HG03457 (cell line): ENCODE measurements at regions not wholly inside any gene's neighbourhood (a gene's known extent, or its start where the extent isn't known, plus 50 kb on each side); places are given as distances from the start of the nearest gene placed in this dataset.

ENCODE experiments used
- ATAC-seq: cut with Tn5 transposase; IDR thresholded peaks from one replicate; pipeline ENCODE4 v1.9.1; 2021; ENCODE audit warnings: moderate number of reproducible peaks; ENCODE audit not compliant: unreplicated experiment

GRCh38 chr2:236960531-236960930 lies 125.2 kb upstream of the COPS8 start:
- no peak for ATAC-seq

GRCh38 chr2:236962816-236963215 lies 122.9 kb upstream of the COPS8 start:
- no peak for ATAC-seq

- no peak for ATAC-seq
Measured at GRCh38 chr2:236963631-236964182, 122.0 kb upstream of the COPS8 start.

- no peak for ATAC-seq
Measured at GRCh38 chr2:236964291-236964690, 121.4 kb upstream of the COPS8 start.

- ATAC-seq: no peak
Measured at GRCh38 chr2:236965021-236965840, 120.5 kb upstream of the COPS8 start.

GRCh38 chr2:236965841-236966096 lies 119.9 kb upstream of the COPS8 start:
- no peak for ATAC-seq

- ATAC-seq: no peak
Measured at GRCh38 chr2:236967499-236967783, 118.2 kb upstream of the COPS8 start.

GRCh38 chr2:236968101-236968879 lies 117.4 kb upstream of the COPS8 start:
- no peak for ATAC-seq

GRCh38 chr2:236968880-236969534 lies 116.7 kb upstream of the COPS8 start:
- ATAC-seq: no peak

- ATAC-seq: no peak
Measured at GRCh38 chr2:236969767-236970655, 115.7 kb upstream of the COPS8 start.

- no peak for ATAC-seq
Measured at GRCh38 chr2:236970656-236971010, 115.1 kb upstream of the COPS8 start.

GRCh38 chr2:236971131-236971821 lies 114.4 kb upstream of the COPS8 start:
- ATAC-seq: no peak

GRCh38 chr2:236971919-236972381 lies 113.7 kb upstream of the COPS8 start:
- ATAC-seq: no peak

GRCh38 chr2:236972491-236973342 lies 113.0 kb upstream of the COPS8 start:
- no peak for ATAC-seq

- no peak for ATAC-seq
Measured at GRCh38 chr2:236973343-236973980, 112.2 kb upstream of the COPS8 start.

- ATAC-seq: no peak
Measured at GRCh38 chr2:236974148-236974547, 111.5 kb upstream of the COPS8 start.

- no peak for ATAC-seq
Measured at GRCh38 chr2:236974752-236975151, 110.9 kb upstream of the COPS8 start.

- no peak for ATAC-seq
Measured at GRCh38 chr2:236975766-236976165, 109.9 kb upstream of the COPS8 start.
